GM12878 (cell line): ENCODE measurements at regions not wholly inside any gene's neighbourhood (a gene's known extent, or its start where the extent isn't known, plus 50 kb on each side); places are given as distances from the start of the nearest gene placed in this dataset.

ENCODE experiments used
- ATAC-seq: fragments of 200-7000 bp; cut with Tn5 transposase; 3 replicates; pipeline ENCODE4 v1.9.1; 2020; ENCODE audit warnings: mild to moderate bottlenecking, moderate library complexity
- BruUV-seq: library from RNA; stranded (reverse); fragments of 400-500 nt; replicated peaks from 2 replicates; lab custom pipeline; 2021; lab: Mats Ljungman, UMichigan
- CTCF ChIA-PET: fragments of 300-600 bp; sonication (Branson Sonifier 250); formaldehyde crosslinking; extraction: SDS; loops from one replicate; lab custom pipeline; 2021; ENCODE audit warnings: inconsistent platforms; lab: Yijun Ruan, JAX
- POLR2A ChIA-PET: fragments of 350-600 bp; formaldehyde crosslinking; extraction: SDS; loops from one replicate; lab custom pipeline; 2021; ENCODE audit warnings: inconsistent platforms; lab: Charles Lee
- RAD21 ChIA-PET: fragments of 300-600 bp; sonication (Branson Sonifier 250); formaldehyde crosslinking; loops from one replicate; lab custom pipeline; 2023; ENCODE audit warnings: antibody characterized with exemption; ENCODE audit not compliant: unreplicated experiment; lab: Charles Lee
- SMC1A ChIA-PET: fragments of 300-600 bp; sonication (Branson Sonifier 250); formaldehyde crosslinking; loops from one replicate; lab custom pipeline; 2023; ENCODE audit not compliant: unreplicated experiment, uncharacterized antibody; lab: Charles Lee
- DNase-seq: peaks from one replicate; pipeline ENCODE4 v3.0.0-alpha.2; 2011; ENCODE audit warnings: low read depth, low spot score
- FAIRE-seq: peaks from 3 replicates; lab custom pipeline; 2011; peaks lifted over from hg19 to GRCh38; lab: Jason Lieb, UNC
- H2AFZ ChIP-seq: 2 replicates; pipeline ENCODE4 v1.6.0; 2011; ENCODE audit warnings: low read depth, low read length, control low read depth; ENCODE audit not compliant: control insufficient read depth
- H3K27ac ChIP-seq: 2 replicates; pipeline ENCODE4 v1.5.1; 2011; ENCODE audit warnings: control low read depth; ENCODE audit not compliant: control insufficient read depth, insufficient read depth
- H3K27me3 ChIP-seq, 2 experiments: replicated peaks in 1 of 2; 2 replicates each; pipeline versions ENCODE4 v1.6.0 to v1.6.1; 2011; ENCODE audit warnings: low read length in 1 of 2; ENCODE audit not compliant: control insufficient read depth in 2 of 2, insufficient read depth in 2 of 2
- H3K36me3 ChIP-seq, 2 experiments: 2 replicates each; pipeline ENCODE4 v1.5.1; 2011; ENCODE audit warnings: low read length in 1 of 2; ENCODE audit not compliant: control insufficient read depth in 2 of 2, insufficient read depth in 2 of 2
- H3K4me1 ChIP-seq: 2 replicates; pipeline ENCODE4 v1.6.1; 2011; ENCODE audit warnings: mild to moderate bottlenecking, low read length, moderate library complexity, mixed read lengths; ENCODE audit not compliant: control insufficient read depth, insufficient read depth
- H3K4me2 ChIP-seq: 2 replicates; pipeline ENCODE4 v1.6.0; 2011; ENCODE audit warnings: control low read depth; ENCODE audit not compliant: control insufficient read depth, insufficient read depth
- H3K4me3 ChIP-seq: fragments of 200-600 bp; sonication (generic); 2 replicates; pipeline ENCODE4 v1.5.1; 2016
- H3K79me2 ChIP-seq: 2 replicates; pipeline ENCODE4 v1.6.0; 2011; ENCODE audit warnings: low read length; ENCODE audit not compliant: control insufficient read depth, insufficient read depth
- H3K9ac ChIP-seq: 2 replicates; pipeline ENCODE4 v1.8.0; 2011; ENCODE audit warnings: low read length, control low read depth, mixed read lengths; ENCODE audit not compliant: control insufficient read depth, insufficient read depth
- H3K9me3 ChIP-seq: replicated peaks from 3 replicates; pipeline ENCODE4 v1.5.1; 2011; ENCODE audit warnings: mild to moderate bottlenecking, low read length; ENCODE audit not compliant: control insufficient read depth, insufficient read depth
- H4K20me1 ChIP-seq: 2 replicates; pipeline ENCODE4 v1.6.0; 2011; ENCODE audit not compliant: control insufficient read depth, insufficient read depth
- CHD4 ChIP-seq: fragments of 200-600 bp; sonication (generic); IDR thresholded peaks from 2 replicates; pipeline ENCODE4 v1.6.1; 2016; ENCODE audit warnings: mild to moderate bottlenecking
- CREM ChIP-seq: IDR thresholded peaks from 2 replicates; pipeline ENCODE4 v1.6.1; 2014; ENCODE audit warnings: antibody characterized with exemption, low read depth
- EGR1 ChIP-seq, 2 experiments: IDR thresholded peaks; 1 replicate in 1 of 2; 2 replicates in 1 of 2; pipeline ENCODE4 v1.6.1; 2011 to 2012; ENCODE audit warnings: low read depth in 2 of 2, low read length in 2 of 2, borderline replicate concordance in 1 of 2, mild to moderate bottlenecking in 1 of 2, moderate library complexity in 1 of 2
- HDAC2 ChIP-seq: fragments of 200-600 bp; sonication (generic); IDR thresholded peaks from 2 replicates; pipeline ENCODE4 v1.6.1; 2017
- IKZF1 ChIP-seq: fragments of 450-650 bp; conservative IDR thresholded peaks from 2 replicates; pipeline ENCODE4 v1.6.1; 2017; ENCODE audit warnings: antibody characterized with exemption, mild to moderate bottlenecking
- MYC ChIP-seq: IDR thresholded peaks from 2 replicates; pipeline ENCODE4 v1.6.1; 2011; ENCODE audit warnings: mild to moderate bottlenecking, low read length, moderate library complexity, inconsistent platforms; ENCODE audit not compliant: insufficient read depth, insufficient replicate concordance, insufficient read length, severe bottlenecking
- NBN ChIP-seq: fragments of 450-650 bp; IDR thresholded peaks from 2 replicates; pipeline ENCODE4 v1.6.1; 2016
- NR2C2 ChIP-seq: IDR thresholded peaks from 2 replicates; pipeline ENCODE4 v1.6.1; 2011; ENCODE audit warnings: borderline replicate concordance, low read depth; ENCODE audit not compliant: control insufficient read depth, insufficient read length
- SPI1 ChIP-seq: IDR thresholded peaks from 2 replicates; pipeline ENCODE4 v1.6.1; 2011; ENCODE audit warnings: low read depth, mild to moderate bottlenecking, low read length, moderate library complexity, borderline replicate concordance; ENCODE audit not compliant: insufficient read depth
- TBL1XR1 ChIP-seq: IDR thresholded peaks from 2 replicates; pipeline ENCODE4 v1.6.1; 2012; ENCODE audit warnings: low read depth, low read length, improper control_type of control experiment
- ZZZ3 ChIP-seq: IDR thresholded peaks from 2 replicates; pipeline ENCODE4 v1.6.1; 2011; ENCODE audit warnings: low read depth; ENCODE audit not compliant: control insufficient read depth, insufficient read length
- WGBS: methylation state at CpG from one replicate; pipeline ENCODE4 v1.1.6; 2016; ENCODE audit warnings: low lambda C conversion rate; ENCODE audit not compliant: insufficient replicate concordance, insufficient coverage; ENCODE audit errors: missing lambda C conversion rate; 5-methylcytosine and 5-hydroxymethylcytosine counted together
- in situ Hi-C: fragments of 300-500 bp; cut with MboI; formaldehyde crosslinking; loops from 9 replicates; pipeline ENCODE4 v1.14.3; 2018; ENCODE audit warnings: mixed read lengths
- intact Hi-C: fragments of 100-400 bp; cut with micrococcal nuclease; formaldehyde crosslinking; loops from one replicate; pipeline ENCODE4 v1.14.2; 2022; ENCODE audit not compliant: unreplicated experiment
- TF ChIP-seq, protein P1 (sequence below): IDR thresholded peaks from 2 replicates; pipeline ENCODE4 v1.6.1; 2011; ENCODE audit warnings: low read depth, mild to moderate bottlenecking, low read length, moderate library complexity, borderline replicate concordance; ENCODE audit errors: extremely low read depth
- TF ChIP-seq, protein P2 (sequence below): fragments of 450-650 bp; IDR thresholded peaks from 2 replicates; pipeline ENCODE4 v1.6.1; 2017; ENCODE audit warnings: low read depth, mild to moderate bottlenecking, moderate library complexity
- TF ChIP-seq, protein P3 (sequence below): fragments of 450-650 bp; IDR thresholded peaks from 2 replicates; pipeline ENCODE4 v1.6.1; 2014; ENCODE audit warnings: mild to moderate bottlenecking

DNA sequence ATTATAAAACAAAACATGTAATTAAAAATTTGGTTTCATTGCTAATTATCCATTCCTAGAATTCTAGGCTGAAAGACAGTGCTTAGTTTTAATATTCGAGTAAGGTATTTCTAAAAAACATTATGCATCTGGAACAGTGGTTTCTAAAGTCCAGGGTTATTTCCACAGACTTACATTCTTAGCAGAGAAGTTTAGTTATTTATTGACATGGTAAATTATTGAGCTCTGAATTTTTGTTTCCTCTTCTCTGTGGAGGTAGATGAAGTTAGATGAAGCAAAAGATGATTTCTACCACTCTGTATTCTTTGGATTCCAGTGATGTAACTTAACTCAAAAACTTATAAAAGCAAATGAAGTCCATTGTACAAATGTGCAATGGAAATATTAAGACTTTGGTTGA is 709.4 kb downstream of the MRPL39 start:
- ATAC-seq: peak; percentile 39
- no peaks in the 10 kb centered on the region for H3K4me1 ChIP-seq
- FAIRE-seq: no peak
- peaks cover 2% of the 10 kb centered on the region; the same call in 2 of the 3 replicates for H3K9me3 ChIP-seq
- intact Hi-C loops (loop anchor here (2.0 to 10.0 kb wide), 5 partner anchors 57 to 664 kb away; no protein-coding TSS in a partner anchor), in situ Hi-C loops (loop anchor here (5.0 to 10.0 kb wide), 4 partner anchors 144 to 494 kb away; no protein-coding TSS in a partner anchor)
- DNase-seq: no peak
- no peak overlapping the region for H3K4me3 ChIP-seq
- ChIA-PET SMC1A (interaction anchor here (0.8 to 6.7 kb wide), 14 partner anchors 19 to 490 kb away, joined by 3 to 72 read pairs (median 4); no protein-coding TSS in a partner anchor), CTCF (interaction anchor here (0.9 to 4.7 kb wide), 9 partner anchors 16 to 493 kb away, joined by 3 to 70 read pairs (median 4); no protein-coding TSS in a partner anchor), RAD21 (interaction anchor here (0.6 to 2.9 kb wide), 12 partner anchors 66 to 490 kb away, joined by 3 to 28 read pairs (median 4); no protein-coding TSS in a partner anchor), POLR2A (no interaction called here)
- H3K27me3 ChIP-seq: no peaks in the 10 kb centered on the region
- no peaks in the 10 kb centered on the region for H4K20me1 ChIP-seq
- no peak overlapping the region for H3K4me2 ChIP-seq
- 0% methylated on average over 1 of the region's 1 CpG for WGBS
- BruUV-seq: no TSS peak
- no peak for TF ChIP-seq EGR1 (IDR thresholded peaks at IDR 0.05; ENCODE audit: borderline replicate concordance in 1 of 2, low read depth in 2 of 2, low read length in 2 of 2)
- H3K27ac ChIP-seq: no peak overlapping the region
- H3K79me2 ChIP-seq: no peaks in the 10 kb centered on the region
- no peak overlapping the region for H3K9ac ChIP-seq
- H3K36me3 ChIP-seq: no peaks in the 10 kb centered on the region
- H2AFZ ChIP-seq: no peak overlapping the region

DNA sequence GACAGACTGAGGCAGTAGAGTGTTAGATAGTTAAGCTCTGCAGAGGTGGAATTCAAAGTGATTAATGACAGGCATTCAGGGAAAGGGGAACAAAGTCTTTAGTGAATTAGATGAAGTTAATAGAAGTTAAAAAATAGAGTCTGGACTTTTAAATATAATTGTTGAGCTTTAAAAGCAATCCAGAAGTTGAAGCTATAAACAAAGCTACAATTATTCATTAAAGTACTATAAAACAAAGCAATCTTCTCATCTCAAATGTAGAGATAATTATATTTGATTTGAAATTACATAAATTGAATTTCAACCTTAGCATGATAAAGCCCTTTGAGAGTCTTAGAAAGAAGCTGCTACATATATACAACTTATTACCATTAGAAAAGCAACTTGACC is 710.6 kb downstream of the MRPL39 start:
- H3K36me3 ChIP-seq: no peaks in the 10 kb centered on the region
- H3K9me3 ChIP-seq: no peaks in the 10 kb centered on the region; the same call in 2 of the 3 replicates
- SMC1A ChIA-PET: interaction anchor here (0.8 to 6.7 kb wide), 15 partner anchors 8 to 670 kb away, joined by 3 to 72 read pairs (median 5); no protein-coding TSS in a partner anchor
- H3K4me2 ChIP-seq: no peak overlapping the region
- no peaks in the 10 kb centered on the region for H3K79me2 ChIP-seq
- intact Hi-C loops (loop anchor here (1.0 to 10.0 kb wide), 7 partner anchors 143 to 666 kb away; no protein-coding TSS in a partner anchor), in situ Hi-C loops (loop anchor here (5.0 to 10.0 kb wide), 4 partner anchors 146 to 496 kb away; no protein-coding TSS in a partner anchor)
- no peak overlapping the region for H3K9ac ChIP-seq
- POLR2A ChIA-PET: interaction anchor here (0.7 kb wide), 1 partner anchor 671 kb away, joined by 3 read pairs; no protein-coding TSS in a partner anchor
- RAD21 ChIA-PET: interaction anchor here (0.8 to 3.6 kb wide), 17 partner anchors 19 to 671 kb away, joined by 3 to 45 read pairs (median 4); no protein-coding TSS in a partner anchor
- H3K27ac ChIP-seq: no peak overlapping the region
- DNase-seq: no peak
- H3K4me1 ChIP-seq: no peaks in the 10 kb centered on the region
- no peak for FAIRE-seq
- H2AFZ ChIP-seq: no peak overlapping the region; the same call in 1 of the 2 replicates
- H4K20me1 ChIP-seq: no peaks in the 10 kb centered on the region
- no TSS peak for BruUV-seq
- no peak overlapping the region for H3K4me3 ChIP-seq
- ATAC-seq: no peak
- CTCF ChIA-PET: interaction anchor here (0.6 to 4.7 kb wide), 18 partner anchors 21 to 495 kb away, joined by 3 to 70 read pairs (median 4); no protein-coding TSS in a partner anchor
- no peaks in the 10 kb centered on the region for H3K27me3 ChIP-seq
- no peak for TF ChIP-seq IKZF1
- TF ChIP-seq CHD4: no peak
- TF ChIP-seq SPI1: no peak
- TF ChIP-seq NBN: no peak
- no peak for TF ChIP-seq NR2C2
- no peak for TF ChIP-seq CREM
- TF ChIP-seq HDAC2: no peak
- no peak for TF ChIP-seq MYC
- TF ChIP-seq, protein P1, sequence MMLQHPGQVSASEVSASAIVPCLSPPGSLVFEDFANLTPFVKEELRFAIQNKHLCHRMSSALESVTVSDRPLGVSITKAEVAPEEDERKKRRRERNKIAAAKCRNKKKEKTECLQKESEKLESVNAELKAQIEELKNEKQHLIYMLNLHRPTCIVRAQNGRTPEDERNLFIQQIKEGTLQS: no peak
- no peak for TF ChIP-seq TBL1XR1
- TF ChIP-seq ZZZ3: no peak
- TF ChIP-seq, protein P2, sequence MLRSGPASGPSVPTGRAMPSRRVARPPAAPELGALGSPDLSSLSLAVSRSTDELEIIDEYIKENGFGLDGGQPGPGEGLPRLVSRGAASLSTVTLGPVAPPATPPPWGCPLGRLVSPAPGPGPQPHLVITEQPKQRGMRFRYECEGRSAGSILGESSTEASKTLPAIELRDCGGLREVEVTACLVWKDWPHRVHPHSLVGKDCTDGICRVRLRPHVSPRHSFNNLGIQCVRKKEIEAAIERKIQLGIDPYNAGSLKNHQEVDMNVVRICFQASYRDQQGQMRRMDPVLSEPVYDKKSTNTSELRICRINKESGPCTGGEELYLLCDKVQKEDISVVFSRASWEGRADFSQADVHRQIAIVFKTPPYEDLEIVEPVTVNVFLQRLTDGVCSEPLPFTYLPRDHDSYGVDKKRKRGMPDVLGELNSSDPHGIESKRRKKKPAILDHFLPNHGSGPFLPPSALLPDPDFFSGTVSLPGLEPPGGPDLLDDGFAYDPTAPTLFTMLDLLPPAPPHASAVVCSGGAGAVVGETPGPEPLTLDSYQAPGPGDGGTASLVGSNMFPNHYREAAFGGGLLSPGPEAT: no peak
- TF ChIP-seq, protein P3, sequence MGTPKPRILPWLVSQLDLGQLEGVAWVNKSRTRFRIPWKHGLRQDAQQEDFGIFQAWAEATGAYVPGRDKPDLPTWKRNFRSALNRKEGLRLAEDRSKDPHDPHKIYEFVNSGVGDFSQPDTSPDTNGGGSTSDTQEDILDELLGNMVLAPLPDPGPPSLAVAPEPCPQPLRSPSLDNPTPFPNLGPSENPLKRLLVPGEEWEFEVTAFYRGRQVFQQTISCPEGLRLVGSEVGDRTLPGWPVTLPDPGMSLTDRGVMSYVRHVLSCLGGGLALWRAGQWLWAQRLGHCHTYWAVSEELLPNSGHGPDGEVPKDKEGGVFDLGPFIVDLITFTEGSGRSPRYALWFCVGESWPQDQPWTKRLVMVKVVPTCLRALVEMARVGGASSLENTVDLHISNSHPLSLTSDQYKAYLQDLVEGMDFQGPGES: no peak
